HepG2 (cell line): ENCODE measurements at regions not wholly inside any gene's neighbourhood (a gene's known extent, or its start where the extent isn't known, plus 50 kb on each side); places are given as distances from the start of the nearest gene placed in this dataset.

Experiments
- ATAC-seq: fragments of 200-7000 bp; cut with Tn5 transposase; 3 replicates; pipeline ENCODE4 v1.9.1; 2020; ENCODE audit warnings: mild to moderate bottlenecking, moderate library complexity
- BruUV-seq: library from RNA; stranded (reverse); fragments of 400-500 nt; replicated peaks from 2 replicates; lab custom pipeline; 2021; lab: Mats Ljungman, UMichigan
- CTCF ChIA-PET: fragments of 300-600 bp; formaldehyde crosslinking; extraction: SDS; loops from one replicate; lab custom pipeline; 2021; ENCODE audit warnings: low total read pairs, inconsistent platforms, low intra/inter-chr PET ratio; lab: Yijun Ruan, JAX
- POLR2A ChIA-PET: fragments of 350-600 bp; sonication (Branson Sonifier 250); formaldehyde crosslinking; loops from one replicate; lab custom pipeline; 2020; ENCODE audit warnings: antibody characterized with exemption, inconsistent platforms; lab: Yijun Ruan, JAX
- DNase-seq: peaks from one replicate; pipeline ENCODE4 v3.0.0-alpha.2; 2015; ENCODE audit warnings: low spot score
- FAIRE-seq: peaks from 3 replicates; lab custom pipeline; 2011; peaks lifted over from hg19 to GRCh38; lab: Jason Lieb, UNC
- H2AFZ ChIP-seq: one replicate; pipeline ENCODE4 v1.6.1; 2011; ENCODE audit warnings: low read length, inconsistent platforms
- H3K27ac ChIP-seq: fragments of 300-600 bp; 3 replicates; pipeline ENCODE4 v1.8.0; 2011; ENCODE audit warnings: mixed run types, mild to moderate bottlenecking, mixed read lengths, low read length, inconsistent platforms; ENCODE audit not compliant: insufficient read depth; ENCODE audit errors: extremely low read length
- H3K27me3 ChIP-seq, 2 experiments: fragments of 200-600 bp in 1 of 2; 2 replicates in 1 of 2; 3 replicates in 1 of 2; pipeline versions ENCODE4 v1.6.0 to v1.8.0; 2011; ENCODE audit warnings: low read length in 2 of 2, mild to moderate bottlenecking in 2 of 2, moderate library complexity in 2 of 2, inconsistent platforms in 1 of 2; ENCODE audit not compliant: insufficient read depth in 2 of 2, control insufficient read depth in 1 of 2
- H3K36me3 ChIP-seq, 2 experiments: fragments of 200-600 bp in 1 of 2; replicated peaks in 1 of 2; 2 replicates in 1 of 2; 3 replicates in 1 of 2; pipeline versions ENCODE4 v1.5.1 to v1.8.0; 2011; ENCODE audit warnings: low read length in 2 of 2, inconsistent platforms in 1 of 2; ENCODE audit not compliant: insufficient read depth in 2 of 2, control insufficient read depth in 1 of 2
- H3K4me1 ChIP-seq: 2 replicates; pipeline ENCODE4 v1.5.1; 2012; ENCODE audit warnings: low read length, inconsistent platforms; ENCODE audit not compliant: insufficient read depth
- H3K4me2 ChIP-seq: 2 replicates; pipeline ENCODE4 v1.6.0; 2011; ENCODE audit warnings: low read depth, low read length, inconsistent platforms
- H3K4me3 ChIP-seq, 3 experiments: fragments of 200-600 bp in 1 of 3; sonication (generic), shearing (Covaris generic) in 1 of 3; replicated peaks in 1 of 3; 2 replicates each; pipeline ENCODE4 v1.5.1; 2011 to 2016; ENCODE audit warnings: low read length in 3 of 3, inconsistent platforms in 2 of 3, low read depth in 2 of 3, mild to moderate bottlenecking in 2 of 3, control low read depth in 1 of 3, mixed read lengths in 1 of 3; ENCODE audit not compliant: insufficient read depth in 1 of 3
- H3K79me2 ChIP-seq: one replicate; pipeline ENCODE4 v1.6.1; 2011; ENCODE audit warnings: low read length, inconsistent platforms; ENCODE audit not compliant: insufficient read depth
- H3K9ac ChIP-seq: 2 replicates; pipeline ENCODE4 v1.6.0; 2011; ENCODE audit warnings: mild to moderate bottlenecking, low read depth, low read length, inconsistent platforms; ENCODE audit not compliant: insufficient read depth
- H3K9me3 ChIP-seq: 2 replicates; pipeline ENCODE4 v1.5.1; 2012; ENCODE audit warnings: mild to moderate bottlenecking, low read length
- H4K20me1 ChIP-seq: 2 replicates; pipeline ENCODE4 v1.6.0; 2011; ENCODE audit warnings: inconsistent platforms, mild to moderate bottlenecking, low read length, moderate library complexity; ENCODE audit not compliant: insufficient read depth
- ARNTL ChIP-seq: sonication (generic); formaldehyde crosslinking; IDR thresholded peaks from 2 replicates; pipeline ENCODE4 v1.4.0; 2020; ENCODE audit warnings: mild to moderate bottlenecking, missing genetic modification reagents
- RELA ChIP-seq: sonication (generic); formaldehyde crosslinking; IDR thresholded peaks from 2 replicates; pipeline ENCODE4 v1.4.0; 2020; ENCODE audit warnings: missing genetic modification reagents
- ZBTB43 ChIP-seq: sonication (generic); formaldehyde crosslinking; conservative IDR thresholded peaks from 2 replicates; pipeline ENCODE4 v1.4.0; 2020; ENCODE audit warnings: missing genetic modification reagents
- ZNF331 ChIP-seq: sonication (generic); formaldehyde crosslinking; IDR thresholded peaks from 2 replicates; pipeline ENCODE4 v1.4.0; 2020; ENCODE audit warnings: missing genetic modification reagents
- WGBS: methylation state at CpG from one replicate; pipeline ENCODE4 v1.1.6; 2017; ENCODE audit warnings: low lambda C conversion rate; 5-methylcytosine and 5-hydroxymethylcytosine counted together
- in situ Hi-C: cut with HindIII; loops from 2 replicates; pipeline ENCODE4 v1.10.0; 2017; ENCODE audit warnings: low pct_unique_long_range_greater_than_20kb; ENCODE audit not compliant: extremely low pct_ligation_motif_present
- intact Hi-C: fragments of 100-400 bp; cut with micrococcal nuclease; formaldehyde crosslinking; loops from one replicate; pipeline ENCODE4 v1.10.0; 2022; ENCODE audit not compliant: unreplicated experiment

- ATAC-seq (no peak), FAIRE-seq (no peak), DNase-seq (no peak)
- POLR2A ChIA-PET, result no interaction called here
- Histone ChIP-seq H3K27ac (no peak overlapping the region), H3K4me2 (no peak overlapping the region), H3K4me3 (no peak overlapping the region), H2AFZ (no peak overlapping the region), H3K36me3 (no peaks in the 10 kb centered on the region), H3K79me2 (no peaks in the 10 kb centered on the region), H3K27me3 (no peaks in the 10 kb centered on the region), H3K9ac (no peak overlapping the region), H4K20me1 (no peaks in the 10 kb centered on the region), H3K4me1 (peaks cover 7% of the 10 kb centered on the region; the same call in 1 of the 2 replicates), H3K9me3 (no peaks in the 10 kb centered on the region)
- WGBS, result 61% methylated on average over 1 of the region's 1 CpG
- in situ Hi-C loops (no loop called here), intact Hi-C loops (no loop called here)
- CTCF ChIA-PET, result no interaction called here
- TF ChIP-seq ZBTB43 (CRISPR knock-in tag), result no peak
- no TSS peak for BruUV-seq
These were observed 54.1 kb upstream of the DHX15 start for GRCh38 chr4:24638396-24638875.

- Histone ChIP-seq H2AFZ (no peak overlapping the region), H3K79me2 (no peaks in the 10 kb centered on the region), H3K27ac (no peak overlapping the region), H3K4me2 (no peak overlapping the region), H3K36me3 (no peaks in the 10 kb centered on the region), H4K20me1 (no peaks in the 10 kb centered on the region), H3K27me3 (no peaks in the 10 kb centered on the region), H3K9me3 (no peaks in the 10 kb centered on the region), H3K4me3 (no peak overlapping the region), H3K9ac (no peak overlapping the region), H3K4me1 (peaks cover 7% of the 10 kb centered on the region; the same call in 1 of the 2 replicates)
- ATAC-seq, result no peak
- FAIRE-seq, result no peak
- in situ Hi-C loops (no loop called here), intact Hi-C loops (no loop called here)
- DNase-seq, result no peak
- no TSS peak for BruUV-seq
- TF ChIP-seq ARNTL (CRISPR knock-in tag) (no peak), ZNF331 (CRISPR knock-in tag) (no peak), RELA (CRISPR knock-in tag) (no peak)
- 42% methylated on average over 5 of the region's 5 CpGs for WGBS
- POLR2A ChIA-PET, result no interaction called here
- CTCF ChIA-PET, result no interaction called here
These were observed 55.4 kb upstream of the DHX15 start for GRCh38 chr4:24639714-24640113.
